H1 (cell line): ENCODE measurements at regions not wholly inside any gene's neighbourhood (a gene's known extent, or its start where the extent isn't known, plus 50 kb on each side); places are given as distances from the start of the nearest gene placed in this dataset.

Source experiments
- CTCF ChIA-PET: fragments of 300-600 bp; sonication (Branson Sonifier 250); formaldehyde crosslinking; loops from one replicate; lab custom pipeline; 2021; ENCODE audit not compliant: partially characterized antibody; lab: Charles Lee
- POLR2A ChIA-PET: fragments of 300-600 bp; sonication (Branson Sonifier 250); formaldehyde crosslinking; loops from one replicate; lab custom pipeline; 2021; ENCODE audit warnings: inconsistent platforms; ENCODE audit not compliant: partially characterized antibody; lab: Charles Lee
- DNase-seq, 2 experiments: peaks; one replicate each; pipeline versions ENCODE4 v3.0.0 to v3.0.0-alpha.2; 2010 to 2022; ENCODE audit warnings: low spot score in 2 of 2, low read depth in 1 of 2, mixed read lengths in 1 of 2
- FAIRE-seq: peaks from 2 replicates; lab custom pipeline; 2011; peaks lifted over from hg19 to GRCh38; lab: Jason Lieb, UNC
- H2AFZ ChIP-seq: 2 replicates; pipeline ENCODE4 v1.8.1; 2012; ENCODE audit warnings: low read length, inconsistent platforms
- H2AK5ac ChIP-seq: 2 replicates; pipeline ENCODE4 v1.6.1; 2013; ENCODE audit warnings: low read depth, low read length
- H2BK120ac ChIP-seq: replicated peaks from 2 replicates; pipeline ENCODE3; 2013; ENCODE audit warnings: low read depth, low read length, inconsistent platforms
- H2BK12ac ChIP-seq: 2 replicates; pipeline ENCODE4 v1.6.1; 2013; ENCODE audit warnings: low read depth, low read length
- H2BK15ac ChIP-seq: 2 replicates; pipeline ENCODE4 v1.6.1; 2013; ENCODE audit warnings: low read length
- H2BK20ac ChIP-seq: 2 replicates; pipeline ENCODE4 v1.6.1; 2013; ENCODE audit warnings: low read length
- H2BK5ac ChIP-seq: 2 replicates; pipeline ENCODE4 v1.6.1; 2013; ENCODE audit warnings: low read depth, low read length
- H3K14ac ChIP-seq: 2 replicates; pipeline ENCODE4 v1.6.1; 2013; ENCODE audit warnings: inconsistent platforms; ENCODE audit not compliant: insufficient read length
- H3K18ac ChIP-seq: 2 replicates; pipeline ENCODE4 v1.6.1; 2013; ENCODE audit warnings: low read length; ENCODE audit errors: extremely low read depth
- H3K23ac ChIP-seq: 2 replicates; pipeline ENCODE4 v1.6.1; 2013; ENCODE audit warnings: inconsistent platforms; ENCODE audit not compliant: insufficient read length
- H3K23me2 ChIP-seq: 2 replicates; pipeline ENCODE4 v1.6.1; 2013; ENCODE audit warnings: low read depth, low read length
- H3K27ac ChIP-seq: 2 replicates; pipeline ENCODE4 v1.6.1; 2011; ENCODE audit warnings: low read depth, low read length, inconsistent platforms
- H3K27me3 ChIP-seq, 4 experiments: replicated peaks in 1 of 4; 1 replicate in 1 of 4; 2 replicates in 3 of 4; pipeline versions ENCODE4 v1.6.1 to v1.8.1; 2011 to 2013; ENCODE audit warnings: low read length in 3 of 4, mild to moderate bottlenecking in 3 of 4, inconsistent platforms in 2 of 4, mixed read lengths in 2 of 4, moderate library complexity in 1 of 4; ENCODE audit not compliant: control insufficient read depth in 3 of 4, insufficient read depth in 3 of 4; ENCODE audit errors: extremely low read depth in 1 of 4
- H3K36me3 ChIP-seq, 4 experiments: 2 replicates each; pipeline versions ENCODE4 v1.6.1 to v1.8.1; 2011 to 2013; ENCODE audit warnings: mild to moderate bottlenecking in 4 of 4, low read length in 3 of 4, moderate library complexity in 2 of 4, control low read depth in 1 of 4, inconsistent platforms in 1 of 4; ENCODE audit not compliant: insufficient read depth in 4 of 4, control insufficient read depth in 2 of 4
- H3K4ac ChIP-seq: replicated peaks from 2 replicates; pipeline ENCODE3; 2013; ENCODE audit warnings: low read length, low read depth, mixed read lengths, inconsistent platforms; ENCODE audit not compliant: insufficient read length
- H3K4me1 ChIP-seq, 4 experiments: replicated peaks in 1 of 4; 1 replicate in 1 of 4; 2 replicates in 3 of 4; pipeline versions ENCODE4 v1.6.1 to v1.8.1; 2011 to 2013; ENCODE audit warnings: low read length in 3 of 4, inconsistent platforms in 2 of 4, mixed read lengths in 1 of 4; ENCODE audit not compliant: insufficient read depth in 4 of 4, control insufficient read depth in 3 of 4
- H3K4me2 ChIP-seq, 2 experiments: 2 replicates each; pipeline versions ENCODE4 v1.6.1 to v1.8.1; 2011 to 2013; ENCODE audit warnings: low read depth in 2 of 2, low read length in 2 of 2, control low read depth in 1 of 2, inconsistent platforms in 1 of 2, mild to moderate bottlenecking in 1 of 2; ENCODE audit not compliant: insufficient read depth in 1 of 2
- H3K4me3 ChIP-seq, 4 experiments: fragments of 200-600, 300-600 bp in 1 of 4; sonication (generic), shearing (Covaris generic), sonication (Bioruptor Twin) in 1 of 4; 2 replicates each; pipeline versions ENCODE4 v1.5.1 to v1.8.1; 2011 to 2016; ENCODE audit warnings: low read length in 4 of 4, low read depth in 3 of 4, control low read depth in 2 of 4, inconsistent platforms in 2 of 4, mild to moderate bottlenecking in 2 of 4, mixed read lengths in 1 of 4, moderate library complexity in 1 of 4; ENCODE audit not compliant: insufficient read depth in 2 of 4; ENCODE audit errors: extremely low read depth in 1 of 4
- H3K56ac ChIP-seq: replicated peaks from 2 replicates; pipeline ENCODE3; 2013; ENCODE audit warnings: low read depth, mild to moderate bottlenecking, mixed read lengths, low read length, inconsistent platforms; ENCODE audit not compliant: insufficient read length
- H3K79me1 ChIP-seq: 2 replicates; pipeline ENCODE4 v1.6.1; 2013; ENCODE audit warnings: low read depth, low read length, control low read depth
- H3K79me2 ChIP-seq, 2 experiments: 2 replicates each; pipeline versions ENCODE4 v1.6.1 to v1.8.1; 2012 to 2013; ENCODE audit warnings: low read length in 2 of 2, mild to moderate bottlenecking in 2 of 2, inconsistent platforms in 1 of 2; ENCODE audit not compliant: insufficient read depth in 2 of 2, control insufficient read depth in 1 of 2
- H3K9ac ChIP-seq, 4 experiments: replicated peaks in 1 of 4; 1 replicate in 1 of 4; 2 replicates in 3 of 4; pipeline versions ENCODE4 v1.6.1 to v1.8.1; 2011 to 2013; ENCODE audit warnings: low read depth in 3 of 4, low read length in 3 of 4, control low read depth in 2 of 4, mild to moderate bottlenecking in 2 of 4, moderate library complexity in 2 of 4, inconsistent platforms in 1 of 4; ENCODE audit errors: extremely low read depth in 1 of 4
- H3K9me3 ChIP-seq, 2 experiments: 2 replicates each; pipeline versions ENCODE4 v1.6.1 to v1.8.1; 2012 to 2013; ENCODE audit warnings: mild to moderate bottlenecking in 2 of 2, moderate library complexity in 2 of 2, control low read depth in 1 of 2, inconsistent platforms in 1 of 2, low read depth in 1 of 2, low read length in 1 of 2, mixed read lengths in 1 of 2; ENCODE audit not compliant: insufficient read depth in 2 of 2
- H4K20me1 ChIP-seq, 2 experiments: replicated peaks in 1 of 2; 2 replicates each; pipeline versions ENCODE3 to v1.8.1; 2011 to 2013; ENCODE audit warnings: inconsistent platforms in 2 of 2, low read length in 2 of 2, mild to moderate bottlenecking in 1 of 2; ENCODE audit not compliant: insufficient read depth in 2 of 2, control insufficient read depth in 1 of 2
- H4K5ac ChIP-seq: 2 replicates; pipeline ENCODE4 v1.6.1; 2013; ENCODE audit warnings: low read length, low read depth, mixed read lengths, inconsistent platforms; ENCODE audit not compliant: insufficient read length
- H4K8ac ChIP-seq: 2 replicates; pipeline ENCODE4 v1.8.0; 2013; ENCODE audit warnings: mild to moderate bottlenecking, moderate library complexity, low read length, inconsistent platforms; ENCODE audit not compliant: insufficient read depth; ENCODE audit errors: extremely low read depth
- H4K91ac ChIP-seq: replicated peaks from 2 replicates; pipeline ENCODE3; 2013; ENCODE audit warnings: low read length, mixed read lengths, inconsistent platforms; ENCODE audit not compliant: insufficient read length
- ATF2 ChIP-seq: IDR thresholded peaks from 2 replicates; pipeline ENCODE4 v1.6.1; 2012; ENCODE audit warnings: low read length, inconsistent platforms
- BACH1 ChIP-seq: IDR thresholded peaks from 2 replicates; pipeline ENCODE4 v1.6.1; 2012; ENCODE audit warnings: low read length, improper control_type of control experiment
- CBX8 ChIP-seq: fragments of 300-800, 300-1000 bp; sonication (generic); IDR thresholded peaks from 2 replicates; pipeline ENCODE4 v1.7.1; 2016; ENCODE audit warnings: low read depth, low read length, borderline replicate concordance
- CHD2 ChIP-seq: IDR thresholded peaks from 2 replicates; pipeline ENCODE4 v1.6.1; 2012; ENCODE audit warnings: low read length, improper control_type of control experiment
- CREB1 ChIP-seq: IDR thresholded peaks from 2 replicates; pipeline ENCODE4 v1.6.1; 2012; ENCODE audit warnings: inconsistent platforms
- JUN ChIP-seq: IDR thresholded peaks from 2 replicates; pipeline ENCODE4 v1.6.1; 2011; ENCODE audit warnings: low read depth, mild to moderate bottlenecking, improper control_type of control experiment, low read length
- PHF8 ChIP-seq: fragments of 200-600 bp; sonication (generic); conservative IDR thresholded peaks from 2 replicates; pipeline ENCODE4 v1.7.1; 2012; ENCODE audit warnings: low read depth, mild to moderate bottlenecking, inconsistent platforms, low read length, moderate library complexity
- SIN3A ChIP-seq, 2 experiments: IDR thresholded peaks in 1 of 2; conservative IDR thresholded peaks in 1 of 2; 2 replicates each; pipeline ENCODE4 v1.6.1; 2011 to 2012; ENCODE audit warnings: low read length in 2 of 2, improper control_type of control experiment in 1 of 2, low read depth in 1 of 2, mild to moderate bottlenecking in 1 of 2
- SRF ChIP-seq: IDR thresholded peaks from 2 replicates; pipeline ENCODE4 v1.6.1; 2011; ENCODE audit warnings: mild to moderate bottlenecking, low read depth, low read length, moderate library complexity
- SUZ12 ChIP-seq: fragments of 200-600 bp; sonication (generic); IDR thresholded peaks from 2 replicates; pipeline ENCODE4 v1.6.1; 2012; ENCODE audit warnings: mild to moderate bottlenecking, inconsistent platforms, low read length, moderate library complexity, mixed read lengths
- TAF7 ChIP-seq: optimal IDR thresholded peaks from 2 replicates; pipeline ENCODE3; 2011; ENCODE audit warnings: low read depth, mild to moderate bottlenecking, inconsistent platforms, low read length, moderate library complexity, borderline replicate concordance
- YY1 ChIP-seq: IDR thresholded peaks from 2 replicates; pipeline ENCODE4 v1.6.1; 2011; ENCODE audit warnings: low read depth, mild to moderate bottlenecking, low read length
- WGBS, 2 experiments: shearing (Covaris generic) in 1 of 2; methylation state at CpG; one replicate each; pipeline versions ENCODE4 v1.1.6 to v1.1.7; 2013 to 2015; ENCODE audit warnings: low lambda C conversion rate in 2 of 2, mixed read lengths in 2 of 2, inconsistent platforms in 1 of 2, low coverage in 1 of 2, missing lambda C conversion rate in 1 of 2; ENCODE audit not compliant: insufficient replicate concordance in 2 of 2, insufficient coverage in 1 of 2, insufficient read length in 1 of 2; ENCODE audit errors: extremely low coverage in 1 of 2, missing lambda C conversion rate in 1 of 2; 5-methylcytosine and 5-hydroxymethylcytosine counted together
- TF ChIP-seq, protein P1 (sequence below): IDR thresholded peaks from 2 replicates; pipeline ENCODE4 v1.6.1; 2011; ENCODE audit warnings: low read length, improper control_type of control experiment

GRCh38 chr1:68777851-68778250 lies 281.0 kb upstream of the DEPDC1 start:
- Histone ChIP-seq H3K4me2 (no peak overlapping the region), H3K18ac (no peak overlapping the region), H3K9ac (no peak overlapping the region), H2BK20ac (no peak overlapping the region), H3K56ac (no peak overlapping the region), H4K20me1 (no peaks in the 10 kb centered on the region), H2AFZ (no peak overlapping the region), H3K14ac (no peak overlapping the region), H3K36me3 (no peaks in the 10 kb centered on the region), H2BK5ac (no peak overlapping the region), H3K79me1 (no peaks in the 10 kb centered on the region), H4K91ac (no peak overlapping the region), H3K23ac (no peak overlapping the region), H3K27ac (no peak overlapping the region), H3K4me3 (no peak overlapping the region), H3K23me2 (no peaks in the 10 kb centered on the region; the same call in 1 of the 2 replicates), H4K8ac (no peak overlapping the region), H2BK12ac (no peak overlapping the region), H4K5ac (no peak overlapping the region), H3K79me2 (no peaks in the 10 kb centered on the region), H3K4me1 (no peaks in the 10 kb centered on the region), H2BK15ac (no peak overlapping the region), H2BK120ac (no peak overlapping the region), H2AK5ac (no peak overlapping the region), H3K9me3 (peaks cover 6 to 18% of the 10 kb centered on the region in 2 experiments; a peak in 2 of 4 replicates), H3K4ac (no peak overlapping the region), H3K27me3 (no peaks in the 10 kb centered on the region)
- ChIA-PET POLR2A (no interaction called here), CTCF (interaction anchor here (0.5 kb wide), 1 partner anchor 60 kb away, joined by 3 read pairs; no protein-coding TSS in a partner anchor)
- DNase-seq (no peak), FAIRE-seq (no peak)
- WGBS, 2 experiments = 90% methylated on average over 3 of the region's 3 CpGs; no CpG with 5 or more reads in 1 of the 2 experiments
- TF ChIP-seq YY1 (no peak), SIN3A (conservative IDR thresholded peaks at IDR 0.05 in 1 of 2, IDR thresholded peaks at IDR 0.05 in 1 of 2; ENCODE audit: low read depth in 1 of 2, low read length in 2 of 2) (no peak), SRF (no peak), JUN (no peak), TAF7 (no peak), BACH1 (no peak), CBX8 (no peak), PHF8 (no peak), CHD2 (no peak), SUZ12 (no peak), CREB1 (no peak), ATF2 (no peak)
- TF ChIP-seq, protein P1, sequence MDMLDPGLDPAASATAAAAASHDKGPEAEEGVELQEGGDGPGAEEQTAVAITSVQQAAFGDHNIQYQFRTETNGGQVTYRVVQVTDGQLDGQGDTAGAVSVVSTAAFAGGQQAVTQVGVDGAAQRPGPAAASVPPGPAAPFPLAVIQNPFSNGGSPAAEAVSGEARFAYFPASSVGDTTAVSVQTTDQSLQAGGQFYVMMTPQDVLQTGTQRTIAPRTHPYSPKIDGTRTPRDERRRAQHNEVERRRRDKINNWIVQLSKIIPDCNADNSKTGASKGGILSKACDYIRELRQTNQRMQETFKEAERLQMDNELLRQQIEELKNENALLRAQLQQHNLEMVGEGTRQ = no peak
